K562 (cell line): ENCODE measurements at regions not wholly inside any gene's neighbourhood (a gene's known extent, or its start where the extent isn't known, plus 50 kb on each side); places are given as distances from the start of the nearest gene placed in this dataset.

Experiments used
- ATAC-seq: fragments of 200-7000 bp; cut with Tn5 transposase; 3 replicates; pipeline ENCODE4 v1.9.1; 2020; ENCODE audit warnings: moderate library complexity
- BruUV-seq: library from RNA; stranded (reverse); fragments of 400-500 nt; replicated peaks from 2 replicates; lab custom pipeline; 2021; lab: Mats Ljungman, UMichigan
- CTCF ChIA-PET: fragments of 300-600 bp; formaldehyde crosslinking; extraction: SDS; loops from one replicate; lab custom pipeline; 2021; ENCODE audit warnings: low intra/inter-chr PET ratio; lab: Yijun Ruan, JAX
- POLR2A ChIA-PET: fragments of 300-600, 350-650 bp; sonication (Branson Sonifier 250); formaldehyde crosslinking; extraction: SDS; loops from one replicate; lab custom pipeline; 2021; ENCODE audit warnings: antibody characterized with exemption, inconsistent platforms; lab: Yijun Ruan, JAX
- DNase-seq, 4 experiments: peaks; one replicate each; pipeline versions ENCODE4 v3.0.0 to v3.0.0-alpha.2; 2011 to 2018; ENCODE audit warnings: low spot score in 3 of 4, mixed read lengths in 3 of 4; ENCODE audit errors: extremely low read depth in 1 of 4
- FAIRE-seq: peaks from 2 replicates; lab custom pipeline; 2011; peaks lifted over from hg19 to GRCh38; lab: Jason Lieb, UNC
- H2AFZ ChIP-seq: 2 replicates; pipeline ENCODE4 v1.6.0; 2011; ENCODE audit warnings: low read depth, low read length, control low read depth, inconsistent platforms
- H3K27ac ChIP-seq: fragments of 200-600 bp; 3 replicates; pipeline ENCODE4 v1.8.0; 2011; ENCODE audit warnings: low read depth, mild to moderate bottlenecking, control low read depth, inconsistent platforms, low read length, moderate library complexity, mixed read lengths; ENCODE audit errors: extremely low read depth
- H3K27me3 ChIP-seq, 2 experiments: fragments of 300-600 bp in 1 of 2; 2 replicates in 1 of 2; 3 replicates in 1 of 2; pipeline versions ENCODE4 v1.6.0 to v1.8.0; 2011; ENCODE audit warnings: inconsistent platforms in 2 of 2, low read length in 2 of 2, mild to moderate bottlenecking in 1 of 2, mixed read lengths in 1 of 2, moderate library complexity in 1 of 2; ENCODE audit not compliant: control insufficient read depth in 2 of 2, insufficient read depth in 2 of 2
- H3K36me3 ChIP-seq: fragments of 300-600 bp; 3 replicates; pipeline ENCODE4 v1.8.0; 2011; ENCODE audit warnings: mild to moderate bottlenecking, low read length, inconsistent platforms; ENCODE audit not compliant: control insufficient read depth, insufficient read depth
- H3K4me1 ChIP-seq, 2 experiments: fragments of 200-600 bp in 1 of 2; replicated peaks in 1 of 2; 2 replicates in 1 of 2; 3 replicates in 1 of 2; pipeline versions ENCODE4 v1.5.1 to v1.8.0; 2011; ENCODE audit warnings: inconsistent platforms in 2 of 2, low read length in 2 of 2, mild to moderate bottlenecking in 1 of 2, mixed read lengths in 1 of 2, moderate library complexity in 1 of 2; ENCODE audit not compliant: control insufficient read depth in 2 of 2, insufficient read depth in 2 of 2
- H3K4me2 ChIP-seq: 2 replicates; pipeline ENCODE4 v1.6.1; 2011; ENCODE audit warnings: low read length, control low read depth, inconsistent platforms, mixed read lengths; ENCODE audit not compliant: insufficient read depth
- H3K4me3 ChIP-seq: fragments of 200-600 bp; sonication (generic), shearing (Covaris generic); 2 replicates; pipeline ENCODE4 v1.5.1; 2016; ENCODE audit warnings: control low read depth, inconsistent platforms
- H3K79me2 ChIP-seq: fragments of 200-600 bp; 3 replicates; pipeline ENCODE4 v1.8.0; 2011; ENCODE audit warnings: low read length, inconsistent platforms; ENCODE audit not compliant: control insufficient read depth, insufficient read depth
- H3K9ac ChIP-seq, 2 experiments: 2 replicates each; pipeline versions ENCODE4 v1.6.0 to v1.6.1; 2011; ENCODE audit warnings: low read depth in 2 of 2, low read length in 2 of 2, control low read depth in 1 of 2, inconsistent platforms in 1 of 2, mild to moderate bottlenecking in 1 of 2, mixed read lengths in 1 of 2; ENCODE audit not compliant: insufficient read depth in 1 of 2
- H3K9me1 ChIP-seq: one replicate; pipeline ENCODE4 v1.6.0; 2011; ENCODE audit warnings: inconsistent platforms, mild to moderate bottlenecking, low read length, moderate library complexity; ENCODE audit not compliant: control insufficient read depth, insufficient read depth
- H3K9me3 ChIP-seq: replicated peaks from 2 replicates; pipeline ENCODE4 v1.5.1; 2011; ENCODE audit warnings: low read depth, low read length, inconsistent platforms; ENCODE audit not compliant: control insufficient read depth, insufficient read depth
- H4K20me1 ChIP-seq: replicated peaks from 2 replicates; pipeline ENCODE4 v1.6.1; 2011; ENCODE audit warnings: low read length, inconsistent platforms, mixed read lengths; ENCODE audit not compliant: control insufficient read depth, insufficient read depth
- RBM15 ChIP-seq: fragments of 200-400 bp; formaldehyde crosslinking; IDR thresholded peaks from 2 replicates; pipeline ENCODE4 v1.6.1; 2018; ENCODE audit warnings: mild to moderate bottlenecking, low read length, moderate library complexity; ENCODE audit not compliant: insufficient read depth
- REST ChIP-seq, 2 experiments: fragments of 450-650 bp; formaldehyde crosslinking in 1 of 2; IDR thresholded peaks; 2 replicates each; pipeline versions ENCODE4 v1.4.0 to v1.6.1; 2014 to 2020; ENCODE audit warnings: mild to moderate bottlenecking in 2 of 2, borderline replicate concordance in 1 of 2, low read depth in 1 of 2
- ZHX1 ChIP-seq: fragments of 150-350 bp; conservative IDR thresholded peaks from 2 replicates; pipeline ENCODE4 v1.6.1; 2014; ENCODE audit warnings: low read length
- WGBS: fragments of 100-300 bp; shearing (Covaris generic); methylation state at CpG from one replicate; pipeline ENCODE4 v1.1.6; 2016; ENCODE audit warnings: low coverage, mixed read lengths; ENCODE audit not compliant: insufficient coverage; ENCODE audit errors: missing lambda C conversion rate; 5-methylcytosine and 5-hydroxymethylcytosine counted together
- in situ Hi-C: fragments of 300-500 bp; cut with MboI; formaldehyde crosslinking; loops from 4 replicates; pipeline ENCODE4 v1.15.0; 2018; ENCODE audit warnings: inconsistent platforms, mixed read lengths
- intact Hi-C: fragments of 100-400 bp; cut with micrococcal nuclease; formaldehyde crosslinking; loops from 2 replicates; pipeline ENCODE4 v1.14.2; 2022

GRCh38 chr15:68498076-68498475 is 66.1 kb upstream of the ITGA11 start:
- Histone ChIP-seq H3K4me1 (no peaks in the 10 kb centered on the region; a peak in 1 of 5 replicates), H2AFZ (no peak overlapping the region), H3K27ac (no peak overlapping the region), H3K9me3 (no peaks in the 10 kb centered on the region), H4K20me1 (no peaks in the 10 kb centered on the region; the same call in 1 of the 2 replicates), H3K36me3 (no peaks in the 10 kb centered on the region), H3K9ac (no peak overlapping the region), H3K4me3 (no peak overlapping the region), H3K9me1 (no peaks in the 10 kb centered on the region), H3K27me3 (peaks cover 10 to 22% of the 10 kb centered on the region in 2 experiments; a peak in 3 of 5 replicates), H3K4me2 (no peak overlapping the region), H3K79me2 (no peaks in the 10 kb centered on the region)
- in situ Hi-C loops = no loop called here
- 5% methylated on average over 2 of the region's 2 CpGs for WGBS
- intact Hi-C loops = no loop called here
- DNase-seq = no peak
- no peak for FAIRE-seq
- ChIA-PET POLR2A (interaction anchor here (0.6 to 1.1 kb wide), 2 partner anchors 27 to 151 kb away, joined by 3 read pairs; no protein-coding TSS in a partner anchor), CTCF (no interaction called here)
- TF ChIP-seq REST (IDR thresholded peaks at IDR 0.05; ENCODE audit: borderline replicate concordance) (no peak), REST (CRISPR knock-in tag; IDR thresholded peaks at IDR 0.05; ENCODE audit: low read depth) (no peak), ZHX1 (no peak), RBM15 (no peak)
- ATAC-seq = no peak
- BruUV-seq = no TSS peak
